HG02763 (cell line): ENCODE measurements at regions not wholly inside any gene's neighbourhood (a gene's known extent, or its start where the extent isn't known, plus 50 kb on each side); places are given as distances from the start of the nearest gene placed in this dataset.

Source experiments
- ATAC-seq: cut with Tn5 transposase; IDR thresholded peaks from one replicate; pipeline ENCODE4 v1.9.1; 2021; ENCODE audit warnings: mild to moderate bottlenecking, moderate library complexity; ENCODE audit not compliant: unreplicated experiment

GRCh38 chr6:153882411-153882810, 156.6 kb upstream of the OPRM1 start:
- no peak for ATAC-seq

GRCh38 chr6:153873541-153873940, 165.5 kb upstream of the OPRM1 start:
- ATAC-seq, result no peak

- ATAC-seq, result no peak
Observed at GRCh38 chr6:153872946-153873345, 166.1 kb upstream of the OPRM1 start.

GRCh38 chr6:153862927-153863326, 176.1 kb upstream of the OPRM1 start:
- ATAC-seq, result no peak

- ATAC-seq, result no peak
Observed at GRCh38 chr6:153862139-153862538, 176.9 kb upstream of the OPRM1 start.

- ATAC-seq, result no peak
Observed at GRCh38 chr6:153858529-153858928, 180.5 kb upstream of the OPRM1 start.

- no peak for ATAC-seq
Observed at GRCh38 chr6:153856929-153857376, 182.1 kb upstream of the OPRM1 start.

- no peak for ATAC-seq
Observed at GRCh38 chr6:153852481-153852880, 186.6 kb upstream of the OPRM1 start.

- no peak for ATAC-seq
Observed at GRCh38 chr6:153852034-153852433, 187.0 kb upstream of the OPRM1 start.

- ATAC-seq, result no peak
Observed at GRCh38 chr6:153849072-153849779, 189.8 kb upstream of the OPRM1 start.

GRCh38 chr6:153843420-153843819, 195.6 kb upstream of the OPRM1 start:
- ATAC-seq, result no peak

GRCh38 chr6:153842491-153842890, 196.5 kb upstream of the OPRM1 start:
- ATAC-seq, result no peak

GRCh38 chr6:153840039-153840850, 198.8 kb upstream of the OPRM1 start:
- no peak for ATAC-seq

- ATAC-seq, result no peak
Observed at GRCh38 chr6:153832543-153832942, 206.5 kb upstream of the OPRM1 start.

- no peak for ATAC-seq
Observed at GRCh38 chr6:153831350-153832078, 207.5 kb upstream of the OPRM1 start.

- no peak for ATAC-seq
Observed at GRCh38 chr6:153817173-153817572, 221.9 kb upstream of the OPRM1 start.

GRCh38 chr6:153816366-153816765, 222.7 kb upstream of the OPRM1 start:
- no peak for ATAC-seq

- ATAC-seq, result no peak
Observed at GRCh38 chr6:153814136-153814535, 224.9 kb upstream of the OPRM1 start.

GRCh38 chr6:153804755-153805330, 234.2 kb upstream of the OPRM1 start:
- ATAC-seq, result no peak

- ATAC-seq, result no peak
Observed at GRCh38 chr6:153801917-153802316, 237.1 kb upstream of the OPRM1 start.

- no peak for ATAC-seq
Observed at GRCh38 chr6:153800580-153801188, 238.4 kb upstream of the OPRM1 start.
